ENCODE measurements at regions not wholly inside any gene's neighbourhood (a gene's known extent, or its start where the extent isn't known, plus 50 kb on each side); places are given as distances from the start of the nearest gene placed in this dataset.

DNA sequence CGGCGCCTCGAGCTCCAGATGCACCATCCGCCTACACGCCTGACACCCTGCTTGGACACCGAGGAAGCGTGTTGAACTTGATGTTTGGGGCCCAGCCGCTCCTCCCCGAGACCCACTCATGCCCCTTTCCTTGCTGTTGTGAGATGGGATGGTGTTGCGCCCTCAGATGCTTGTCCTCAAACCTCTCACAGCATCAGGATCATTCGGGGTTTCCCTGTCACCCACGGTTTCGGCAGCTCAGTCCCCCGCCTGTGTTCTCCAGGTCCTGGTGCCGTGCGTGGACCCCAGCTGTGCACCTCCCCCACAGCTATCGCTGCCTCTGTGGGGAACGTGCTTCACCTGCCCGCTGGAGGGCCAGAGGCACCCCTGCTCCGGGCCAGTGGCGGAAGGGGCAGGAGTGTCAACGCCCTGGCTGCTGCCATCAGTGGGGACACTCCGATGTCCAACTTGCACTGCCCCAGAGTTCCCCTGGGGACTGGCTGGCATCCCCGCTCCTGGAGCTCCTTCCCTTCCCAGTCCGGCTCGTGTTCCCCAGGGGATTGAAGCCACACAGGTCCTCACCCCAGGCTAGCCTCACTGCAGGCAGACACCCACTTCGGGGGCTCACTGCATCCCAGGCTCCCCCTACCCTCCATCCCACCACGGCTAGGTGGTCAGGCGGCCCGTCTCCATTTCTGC, 82.3 kb upstream of the ADRA2C start:
- no peak for DNase-seq (ENCODE audit: low spot score)

DNA sequence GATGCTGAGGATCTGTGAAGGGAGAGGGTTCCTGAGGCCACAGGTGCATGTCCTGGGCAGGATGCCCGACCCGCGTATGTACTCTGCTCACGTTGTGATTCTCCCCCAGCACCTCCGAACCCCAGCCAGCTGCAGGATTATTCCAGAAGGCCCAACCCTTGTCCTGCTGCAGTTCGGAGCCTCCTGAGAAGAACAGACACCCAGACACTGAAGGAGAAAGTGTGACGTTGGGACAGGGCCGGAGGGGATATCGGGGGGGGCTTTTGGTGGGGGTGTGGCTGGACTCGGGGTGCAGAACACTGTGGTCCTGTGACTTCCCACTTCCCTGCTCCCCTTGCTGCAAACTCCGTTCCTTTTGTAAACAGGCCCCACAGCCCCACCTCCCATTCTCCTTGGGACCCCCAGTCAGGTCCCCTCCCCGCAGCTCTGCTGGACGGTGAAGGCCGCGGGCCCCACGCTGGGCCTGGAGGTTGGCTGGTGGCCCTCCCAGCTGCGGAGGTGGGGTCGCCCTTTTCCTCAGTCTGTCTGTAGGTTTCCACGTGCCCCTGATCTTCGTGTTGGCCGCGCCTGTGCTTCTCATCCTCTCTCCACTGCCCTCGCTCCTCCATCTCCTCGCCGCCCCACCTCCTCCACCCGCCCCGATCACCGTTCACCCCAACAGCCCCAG, 83.0 kb upstream of the ADRA2C start:
- DNase-seq (ENCODE audit: low spot score) = no peak

GRCh38 chr4:3682236-3683076, 83.7 kb upstream of the ADRA2C start:
- DNase-seq (ENCODE audit: low spot score) = no peak

GRCh38 chr4:3681191-3681590, 85.0 kb upstream of the ADRA2C start:
- DNase-seq (ENCODE audit: low spot score) = no peak

- DNase-seq (ENCODE audit: low spot score) = no peak
Measured at GRCh38 chr4:3680656-3681055, 85.5 kb upstream of the ADRA2C start.

DNA sequence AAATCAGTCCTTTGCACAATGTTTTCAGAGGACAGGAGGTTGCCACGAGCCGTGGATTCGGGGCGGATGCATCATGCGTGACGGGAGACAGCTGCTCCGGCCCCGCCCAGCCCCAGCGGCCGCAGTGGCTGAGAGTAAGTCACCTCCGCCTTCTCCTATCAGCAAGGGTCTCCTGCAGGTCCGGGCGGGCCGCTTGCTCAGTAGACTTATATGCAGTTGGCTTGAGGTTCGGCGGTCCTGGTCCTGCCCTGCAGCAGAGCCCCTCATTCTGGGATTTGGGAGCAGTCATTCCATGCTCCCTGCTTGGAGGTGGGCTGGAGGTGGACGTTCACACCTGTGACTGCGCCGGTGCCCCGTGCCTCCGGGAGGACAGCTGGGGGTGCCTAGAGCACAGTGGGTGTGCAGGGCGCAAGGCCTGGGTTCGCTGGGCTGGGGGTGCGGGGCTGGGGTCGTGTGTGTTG, 86.3 kb upstream of the ADRA2C start:
- no peak for DNase-seq (ENCODE audit: low spot score)

GRCh38 chr4:3679071-3679825, 86.9 kb upstream of the ADRA2C start:
- no peak for DNase-seq (ENCODE audit: low spot score)

GRCh38 chr4:3677748-3678070, 88.5 kb upstream of the ADRA2C start:
- no peak for DNase-seq (ENCODE audit: low spot score)

GRCh38 chr4:3676907-3677747, 89.1 kb upstream of the ADRA2C start:
- no peak for DNase-seq (ENCODE audit: low spot score)

- no peak for DNase-seq (ENCODE audit: low spot score)
Measured at GRCh38 chr4:3676196-3676595, 90.0 kb upstream of the ADRA2C start.

DNA sequence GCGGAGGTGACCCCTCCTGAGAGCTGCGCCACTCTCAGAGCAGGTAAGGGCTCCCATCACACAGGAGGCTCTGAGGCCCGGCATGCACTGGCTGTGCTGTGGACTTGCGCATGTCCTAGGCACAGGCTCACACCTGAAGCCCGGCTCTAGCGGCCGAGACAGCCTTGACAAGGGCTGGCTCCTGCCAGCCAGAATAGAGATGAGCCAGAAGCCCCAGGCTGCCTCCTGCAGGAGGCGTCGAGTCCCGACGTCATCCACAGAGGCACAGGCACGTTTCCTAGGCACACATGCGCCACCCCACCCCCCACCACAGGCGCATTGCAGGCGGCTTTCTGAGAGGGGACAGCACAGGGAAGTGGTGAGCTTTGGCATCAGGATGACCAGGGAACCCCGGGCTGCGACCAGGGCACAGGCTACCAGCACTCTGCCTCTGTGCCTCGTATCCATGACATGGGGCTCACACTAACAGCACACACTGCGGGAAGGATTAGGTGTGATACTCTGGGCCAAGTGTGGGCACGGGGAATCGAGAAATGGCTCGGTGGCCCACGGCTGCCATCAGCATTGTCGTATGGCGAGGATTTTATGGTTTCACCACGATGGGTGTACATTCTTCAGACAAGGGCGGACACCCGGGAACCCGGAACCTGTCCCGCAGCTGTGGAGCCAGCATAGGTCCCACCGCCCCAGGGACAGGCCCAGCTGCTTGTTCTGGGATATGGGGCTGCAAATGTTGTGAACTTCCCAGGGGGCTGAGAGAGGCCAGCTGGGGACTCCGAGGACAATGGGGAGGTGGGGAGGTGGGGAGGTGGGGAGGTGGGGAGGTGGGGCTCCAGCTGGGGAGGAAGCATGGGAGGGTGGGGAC, 90.7 kb upstream of the ADRA2C start:
- no peak for DNase-seq (ENCODE audit: low spot score)

DNA sequence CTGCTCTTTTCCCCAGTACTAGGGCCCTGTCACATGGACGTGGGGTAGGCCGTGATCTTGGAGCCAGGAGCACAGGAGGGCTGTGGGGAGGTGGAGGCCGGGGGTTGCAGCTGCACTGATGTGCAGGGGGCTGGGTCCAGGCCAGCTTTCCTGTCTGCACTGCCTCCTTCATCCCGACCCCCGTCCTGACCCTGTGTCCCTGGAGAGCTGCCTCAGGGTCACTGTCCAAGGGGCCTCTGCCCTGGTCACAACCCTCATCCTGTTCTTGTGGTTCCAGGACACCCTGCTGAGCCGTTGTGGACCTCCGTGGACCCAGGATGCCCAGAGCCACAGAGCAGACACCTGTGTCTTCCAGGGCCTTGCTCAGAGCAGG, 91.7 kb upstream of the ADRA2C start:
- no peak for DNase-seq (ENCODE audit: low spot score)

GRCh38 chr4:3673716-3674478, 92.3 kb upstream of the ADRA2C start:
- DNase-seq (ENCODE audit: low spot score) = no peak

DNA sequence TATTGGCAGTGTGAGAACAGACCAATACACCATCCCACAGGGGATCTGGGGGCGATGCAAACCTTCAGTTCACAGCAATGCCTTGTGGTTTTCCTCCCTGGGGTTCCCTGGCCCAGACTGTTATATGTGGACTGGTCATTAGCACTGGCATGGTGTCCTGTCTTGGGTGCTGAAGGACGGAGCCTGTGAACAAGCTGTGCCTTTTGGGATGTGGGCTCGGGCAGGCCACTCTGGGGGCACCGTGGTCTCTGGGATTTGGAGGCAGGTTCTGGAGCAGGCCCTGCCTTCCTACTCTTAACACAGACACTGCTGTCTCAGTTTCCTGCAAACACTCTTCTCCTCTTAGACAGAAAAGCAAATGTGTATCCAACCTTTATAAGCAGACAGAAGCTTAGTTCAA, 93.0 kb upstream of the ADRA2C start:
- no peak for DNase-seq (ENCODE audit: low spot score)

GRCh38 chr4:3672465-3672831, 93.7 kb upstream of the ADRA2C start:
- DNase-seq (ENCODE audit: low spot score) = no peak

DNA sequence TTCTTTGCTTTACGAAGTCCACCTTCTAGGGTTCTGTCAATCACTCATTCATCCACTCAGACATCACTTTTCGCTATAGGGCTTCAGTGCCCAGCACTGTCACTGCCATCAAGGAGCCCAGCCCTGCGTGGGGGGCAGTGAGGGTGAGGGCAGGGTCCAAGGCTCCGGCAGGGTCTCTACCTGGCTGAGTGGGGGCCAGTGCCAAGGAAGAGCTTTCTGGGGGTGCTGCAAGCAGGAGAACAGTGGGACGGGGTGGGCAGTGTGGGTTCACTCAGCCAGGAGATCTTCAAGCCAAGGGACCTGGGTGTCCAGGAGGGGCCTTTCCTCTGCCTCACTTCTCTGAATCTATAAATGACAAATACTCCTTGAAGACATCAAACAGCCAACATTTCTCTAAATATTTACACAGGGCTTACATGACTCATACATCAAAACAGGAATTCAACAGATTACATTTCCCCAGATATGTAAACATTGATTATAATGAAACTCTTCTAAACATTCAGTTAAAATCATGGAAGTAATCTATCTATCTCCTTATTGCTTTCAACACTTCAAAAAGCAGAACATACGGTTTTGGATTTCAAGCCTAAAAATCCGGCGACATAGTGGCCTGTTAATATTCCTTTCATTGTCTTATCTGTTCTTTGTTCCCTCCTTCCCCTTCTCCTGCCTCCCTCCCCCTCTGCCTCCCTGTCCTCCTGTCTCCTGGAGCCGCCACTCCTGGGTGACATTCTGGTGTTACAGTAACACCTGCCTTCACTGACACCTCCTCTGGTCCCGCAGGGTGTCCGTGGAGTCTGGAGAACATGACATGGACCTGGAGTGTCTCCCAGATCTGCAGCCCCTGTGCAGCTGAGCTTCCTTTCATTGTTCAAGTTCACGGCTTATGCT, 94.4 kb upstream of the ADRA2C start:
- DNase-seq (ENCODE audit: low spot score) = no peak

- no peak for DNase-seq (ENCODE audit: low spot score)
Measured at GRCh38 chr4:3670521-3671519, 95.4 kb upstream of the ADRA2C start.

GRCh38 chr4:3669553-3669949, 96.6 kb upstream of the ADRA2C start:
- no peak for DNase-seq (ENCODE audit: low spot score)
